ENCODE measurements at regions not wholly inside any gene's neighbourhood (a gene's known extent, or its start where the extent isn't known, plus 50 kb on each side); places are given as distances from the start of the nearest gene placed in this dataset.

DNA sequence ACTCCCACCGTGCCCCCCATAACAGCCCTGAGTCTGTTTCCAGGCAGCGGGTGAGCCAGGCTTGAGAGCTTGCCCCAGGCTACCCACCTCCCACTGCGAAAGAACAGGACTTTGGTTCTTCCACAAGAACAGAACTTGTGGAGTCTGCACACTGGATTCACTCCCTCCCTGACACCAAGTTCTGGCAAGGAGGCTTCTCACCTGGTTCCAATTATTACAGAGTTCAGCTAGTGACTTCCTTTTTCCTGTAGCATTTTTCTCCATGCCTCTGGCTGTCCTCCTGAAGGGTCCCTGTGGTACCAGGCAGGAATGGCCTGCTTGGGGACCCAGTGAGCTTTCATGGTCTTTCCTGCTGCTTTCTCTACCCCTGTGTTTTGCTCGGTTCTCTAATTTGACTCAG is 208.6 kb upstream of the SFRP2 start:
- no peak for TF ChIP-seq CTCF (IDR thresholded peaks at IDR 0.05)
- no peak for TF ChIP-seq POLR2A (IDR thresholded peaks at IDR 0.05)
